ENCODE measurements at regions not wholly inside any gene's neighbourhood (a gene's known extent, or its start where the extent isn't known, plus 50 kb on each side); places are given as distances from the start of the nearest gene placed in this dataset.
"Not testable (repeated sequence)": the region's sequence is repeated elsewhere in the genome, so short reads cannot be mapped to it uniquely, and the experiment has no call there.

GRCh38 chr12:74776378-74776777, 238.7 kb downstream of the ATXN7L3B start:
- Histone ChIP-seq H3K9me2 (replicated peaks; ENCODE audit: insufficient read depth, low read length) (no peaks in the 10 kb centered on the region), H4K20me1 (ENCODE audit: low read depth, low read length) (no peaks in the 10 kb centered on the region), H3K9me3 (ENCODE audit: insufficient read depth, low read length) (no peaks in the 10 kb centered on the region), H3K4me2 (ENCODE audit: low read depth, low read length, poor library complexity, severe bottlenecking) (no peak overlapping the region), H3K36me3 (ENCODE audit: low read length) (no peaks in the 10 kb centered on the region), H3K27ac (ENCODE audit: low read depth, low read length) (no peak overlapping the region), H3K27me3 (ENCODE audit: low read length) (no peaks in the 10 kb centered on the region), H3K4me3 (ENCODE audit: insufficient read depth, low read length, poor library complexity, severe bottlenecking) (no peak overlapping the region), H3K9ac (ENCODE audit: low read length) (no peak overlapping the region), H2AFZ (ENCODE audit: low read depth, low read length, severe bottlenecking) (no peak overlapping the region), H3F3A (ENCODE audit: insufficient read depth) (no peaks in the 10 kb centered on the region), H3K79me2 (ENCODE audit: insufficient read depth, low read length) (no peaks in the 10 kb centered on the region)
- TF ChIP-seq CTCF (IDR thresholded peaks at IDR 0.05; ENCODE audit: insufficient read depth, low read length, poor library complexity, severe bottlenecking) (no peak), EZH2phosphoT487 (conservative IDR thresholded peaks at IDR 0.05; ENCODE audit: low read length) (no peak)

GRCh38 chr12:74780182-74780849, 242.7 kb downstream of the ATXN7L3B start:
- no peaks in the 10 kb centered on the region for H3K36me3 ChIP-seq (ENCODE audit: low read length)
- H3K9me2 ChIP-seq (replicated peaks; ENCODE audit: insufficient read depth, low read length) = no peaks in the 10 kb centered on the region
- H3K79me2 ChIP-seq (ENCODE audit: insufficient read depth, low read length) = no peaks in the 10 kb centered on the region
- H3K9me3 ChIP-seq (ENCODE audit: insufficient read depth, low read length) = no peaks in the 10 kb centered on the region
- no peak overlapping the region for H3K9ac ChIP-seq (ENCODE audit: low read length)
- no peaks in the 10 kb centered on the region for H3F3A ChIP-seq (ENCODE audit: insufficient read depth)
- no peak overlapping the region for H3K4me2 ChIP-seq (ENCODE audit: low read depth, low read length, poor library complexity, severe bottlenecking)
- H4K20me1 ChIP-seq (ENCODE audit: low read depth, low read length) = no peaks in the 10 kb centered on the region
- H3K4me3 ChIP-seq (ENCODE audit: insufficient read depth, low read length, poor library complexity, severe bottlenecking) = no peak overlapping the region
- H2AFZ ChIP-seq (ENCODE audit: low read depth, low read length, severe bottlenecking) = no peak overlapping the region
- no peak overlapping the region for H3K27ac ChIP-seq (ENCODE audit: low read depth, low read length)
- no peaks in the 10 kb centered on the region for H3K27me3 ChIP-seq (ENCODE audit: low read length)
- TF ChIP-seq EZH2phosphoT487 (conservative IDR thresholded peaks at IDR 0.05; ENCODE audit: low read length) (no peak), CTCF (IDR thresholded peaks at IDR 0.05; ENCODE audit: insufficient read depth, low read length, poor library complexity, severe bottlenecking) (no peak)

GRCh38 chr12:74780850-74781241, 243.2 kb downstream of the ATXN7L3B start:
- H3K4me3 ChIP-seq (ENCODE audit: insufficient read depth, low read length, poor library complexity, severe bottlenecking); H3K4me2 ChIP-seq (ENCODE audit: low read depth, low read length, poor library complexity, severe bottlenecking); H3K27ac ChIP-seq (ENCODE audit: low read depth, low read length); H2AFZ ChIP-seq (ENCODE audit: low read depth, low read length, severe bottlenecking); H3K36me3 ChIP-seq (ENCODE audit: low read length); H3K79me2 ChIP-seq (ENCODE audit: insufficient read depth, low read length); H3K27me3 ChIP-seq (ENCODE audit: low read length); H3F3A ChIP-seq (ENCODE audit: insufficient read depth); H3K9ac ChIP-seq (ENCODE audit: low read length); H3K9me2 ChIP-seq (replicated peaks; ENCODE audit: insufficient read depth, low read length); H3K9me3 ChIP-seq (ENCODE audit: insufficient read depth, low read length); H4K20me1 ChIP-seq (ENCODE audit: low read depth, low read length): not testable (repeated sequence)

GRCh38 chr12:74781991-74782485, 244.4 kb downstream of the ATXN7L3B start:
- H3K4me2 ChIP-seq (ENCODE audit: low read depth, low read length, poor library complexity, severe bottlenecking) = no peak overlapping the region
- H3F3A ChIP-seq (ENCODE audit: insufficient read depth) = no peaks in the 10 kb centered on the region
- H3K9me3 ChIP-seq (ENCODE audit: insufficient read depth, low read length) = no peaks in the 10 kb centered on the region
- no peak overlapping the region for H3K9ac ChIP-seq (ENCODE audit: low read length)
- no peaks in the 10 kb centered on the region for H3K36me3 ChIP-seq (ENCODE audit: low read length)
- no peaks in the 10 kb centered on the region for H3K9me2 ChIP-seq (replicated peaks; ENCODE audit: insufficient read depth, low read length)
- no peaks in the 10 kb centered on the region for H3K27me3 ChIP-seq (ENCODE audit: low read length)
- H2AFZ ChIP-seq (ENCODE audit: low read depth, low read length, severe bottlenecking) = no peak overlapping the region
- H4K20me1 ChIP-seq (ENCODE audit: low read depth, low read length) = no peaks in the 10 kb centered on the region
- H3K79me2 ChIP-seq (ENCODE audit: insufficient read depth, low read length) = no peaks in the 10 kb centered on the region
- H3K27ac ChIP-seq (ENCODE audit: low read depth, low read length) = no peak overlapping the region
- no peak overlapping the region for H3K4me3 ChIP-seq (ENCODE audit: insufficient read depth, low read length, poor library complexity, severe bottlenecking)
- TF ChIP-seq CTCF (IDR thresholded peaks at IDR 0.05; ENCODE audit: insufficient read depth, low read length, poor library complexity, severe bottlenecking) = no peak
- TF ChIP-seq EZH2phosphoT487 (conservative IDR thresholded peaks at IDR 0.05; ENCODE audit: low read length) = no peak
